KMS-11 (cell line): ENCODE measurements at regions not wholly inside any gene's neighbourhood (a gene's known extent, or its start where the extent isn't known, plus 50 kb on each side); places are given as distances from the start of the nearest gene placed in this dataset.

Source experiments
- H2AFZ ChIP-seq: fragments of 200-600 bp; sonication (generic); 2 replicates; pipeline ENCODE4 v1.6.1; 2016; ENCODE audit warnings: antibody characterized with exemption, mixed run types, low read depth
- H3K27ac ChIP-seq: fragments of 200-600 bp; sonication (generic); 2 replicates; pipeline ENCODE4 v1.6.1; 2016; ENCODE audit warnings: mild to moderate bottlenecking, mixed run types
- H3K27me3 ChIP-seq: fragments of 200-600 bp; sonication (generic); 2 replicates; pipeline ENCODE4 v1.6.1; 2017; ENCODE audit warnings: mild to moderate bottlenecking, low read depth, mixed run types, moderate library complexity; ENCODE audit not compliant: insufficient read depth
- H3K36me3 ChIP-seq: fragments of 200-600 bp; sonication (generic); 2 replicates; pipeline ENCODE4 v1.6.1; 2017; ENCODE audit warnings: mild to moderate bottlenecking, mixed run types; ENCODE audit not compliant: insufficient read depth
- H3K4me1 ChIP-seq: fragments of 200-600 bp; sonication (generic); 2 replicates; pipeline ENCODE4 v1.6.1; 2016; ENCODE audit warnings: mild to moderate bottlenecking, low read depth, mixed run types; ENCODE audit not compliant: poor library complexity, severe bottlenecking
- H3K4me2 ChIP-seq: fragments of 200-600 bp; sonication (generic); 2 replicates; pipeline ENCODE4 v1.7.0; 2016; ENCODE audit warnings: mild to moderate bottlenecking, mixed run types
- H3K4me3 ChIP-seq: fragments of 200-600 bp; sonication (generic); IDR thresholded peaks from 2 replicates; pipeline ENCODE4 v1.6.1; 2017; ENCODE audit warnings: low read depth, low read length, mixed read lengths; ENCODE audit not compliant: insufficient read depth
- H3K79me2 ChIP-seq: fragments of 200-600 bp; sonication (generic); 2 replicates; pipeline ENCODE4 v1.6.1; 2016; ENCODE audit warnings: low read depth, mixed run types; ENCODE audit not compliant: insufficient read depth
- H3K9ac ChIP-seq: fragments of 200-600 bp; sonication (generic); 2 replicates; pipeline ENCODE4 v1.6.1; 2016; ENCODE audit warnings: mild to moderate bottlenecking, mixed run types
- H4K20me1 ChIP-seq: fragments of 200-600 bp; sonication (generic); 2 replicates; pipeline ENCODE4 v1.6.1; 2016; ENCODE audit warnings: mild to moderate bottlenecking, mixed run types; ENCODE audit not compliant: insufficient read depth
- TF ChIP-seq, protein P1 (sequence below): fragments of 200-600 bp; sonication (generic); conservative IDR thresholded peaks from 2 replicates; pipeline ENCODE4 v1.6.1; 2017; ENCODE audit warnings: low read depth, mild to moderate bottlenecking, antibody characterized with exemption, low read length, moderate library complexity, mixed read lengths

DNA sequence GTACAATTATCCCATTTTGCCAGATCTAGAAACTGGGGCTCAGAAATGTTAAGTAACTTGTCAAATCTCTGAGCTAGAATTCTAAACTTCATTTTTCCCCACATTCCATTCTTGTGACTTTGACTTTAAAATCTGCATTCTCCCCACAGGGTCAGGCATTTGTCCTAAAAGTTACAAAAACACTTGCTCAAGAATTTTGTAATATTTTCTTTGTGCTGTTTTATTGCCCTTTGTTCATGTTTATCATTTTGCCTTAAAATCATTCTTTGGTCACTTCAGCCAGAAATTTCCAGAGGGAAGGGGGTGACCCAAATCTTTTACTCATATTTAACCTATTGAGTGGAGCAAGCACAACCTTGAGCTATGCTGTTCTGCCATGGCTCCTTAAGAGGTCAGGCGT lies 120.1 kb upstream of the CCL21 start:
- H2AFZ ChIP-seq = no peak overlapping the region
- H3K4me1 ChIP-seq = no peaks in the 10 kb centered on the region
- no peak overlapping the region for H3K4me2 ChIP-seq
- H3K27me3 ChIP-seq = no peaks in the 10 kb centered on the region
- no peaks in the 10 kb centered on the region for H3K79me2 ChIP-seq
- H3K36me3 ChIP-seq = no peaks in the 10 kb centered on the region
- H3K27ac ChIP-seq = no peak overlapping the region
- no peaks in the 10 kb centered on the region for H4K20me1 ChIP-seq
- H3K4me3 ChIP-seq = no peak overlapping the region
- TF ChIP-seq, protein P1, sequence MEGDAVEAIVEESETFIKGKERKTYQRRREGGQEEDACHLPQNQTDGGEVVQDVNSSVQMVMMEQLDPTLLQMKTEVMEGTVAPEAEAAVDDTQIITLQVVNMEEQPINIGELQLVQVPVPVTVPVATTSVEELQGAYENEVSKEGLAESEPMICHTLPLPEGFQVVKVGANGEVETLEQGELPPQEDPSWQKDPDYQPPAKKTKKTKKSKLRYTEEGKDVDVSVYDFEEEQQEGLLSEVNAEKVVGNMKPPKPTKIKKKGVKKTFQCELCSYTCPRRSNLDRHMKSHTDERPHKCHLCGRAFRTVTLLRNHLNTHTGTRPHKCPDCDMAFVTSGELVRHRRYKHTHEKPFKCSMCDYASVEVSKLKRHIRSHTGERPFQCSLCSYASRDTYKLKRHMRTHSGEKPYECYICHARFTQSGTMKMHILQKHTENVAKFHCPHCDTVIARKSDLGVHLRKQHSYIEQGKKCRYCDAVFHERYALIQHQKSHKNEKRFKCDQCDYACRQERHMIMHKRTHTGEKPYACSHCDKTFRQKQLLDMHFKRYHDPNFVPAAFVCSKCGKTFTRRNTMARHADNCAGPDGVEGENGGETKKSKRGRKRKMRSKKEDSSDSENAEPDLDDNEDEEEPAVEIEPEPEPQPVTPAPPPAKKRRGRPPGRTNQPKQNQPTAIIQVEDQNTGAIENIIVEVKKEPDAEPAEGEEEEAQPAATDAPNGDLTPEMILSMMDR = no peak
- H3K9ac ChIP-seq = no peak overlapping the region

DNA sequence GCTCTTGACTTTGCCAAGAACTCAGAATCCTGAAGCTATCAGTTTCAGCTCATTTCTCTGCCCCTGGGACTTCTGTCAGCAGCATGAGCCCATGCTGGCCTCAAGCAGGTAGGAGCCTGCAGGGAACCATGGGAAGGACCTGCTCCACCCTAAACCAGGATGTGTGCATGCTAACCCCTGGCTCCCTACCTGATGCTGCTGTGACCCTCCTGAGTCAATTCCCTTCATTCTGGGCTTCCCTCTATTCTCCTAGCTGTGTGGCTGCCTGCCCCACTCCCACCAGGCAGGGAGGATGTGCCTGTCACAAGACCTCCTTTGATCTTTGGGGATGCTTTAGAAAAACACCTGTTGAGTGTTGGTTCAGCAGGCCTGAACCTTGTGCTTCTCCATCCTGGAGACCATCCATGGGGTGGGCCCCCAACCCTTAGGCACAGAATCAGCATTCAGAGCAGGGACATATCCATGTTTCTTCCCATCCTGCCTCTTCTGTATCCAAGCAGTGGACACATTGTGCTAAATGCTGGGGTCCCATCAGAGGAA lies 117.1 kb upstream of the CCL21 start:
- Histone ChIP-seq H3K4me3 (no peak overlapping the region), H3K4me2 (no peak overlapping the region), H2AFZ (no peak overlapping the region), H3K4me1 (no peaks in the 10 kb centered on the region), H4K20me1 (no peaks in the 10 kb centered on the region), H3K27me3 (no peaks in the 10 kb centered on the region), H3K27ac (no peak overlapping the region), H3K9ac (no peak overlapping the region), H3K36me3 (no peaks in the 10 kb centered on the region), H3K79me2 (no peaks in the 10 kb centered on the region)
- TF ChIP-seq, protein P1 = no peak

DNA sequence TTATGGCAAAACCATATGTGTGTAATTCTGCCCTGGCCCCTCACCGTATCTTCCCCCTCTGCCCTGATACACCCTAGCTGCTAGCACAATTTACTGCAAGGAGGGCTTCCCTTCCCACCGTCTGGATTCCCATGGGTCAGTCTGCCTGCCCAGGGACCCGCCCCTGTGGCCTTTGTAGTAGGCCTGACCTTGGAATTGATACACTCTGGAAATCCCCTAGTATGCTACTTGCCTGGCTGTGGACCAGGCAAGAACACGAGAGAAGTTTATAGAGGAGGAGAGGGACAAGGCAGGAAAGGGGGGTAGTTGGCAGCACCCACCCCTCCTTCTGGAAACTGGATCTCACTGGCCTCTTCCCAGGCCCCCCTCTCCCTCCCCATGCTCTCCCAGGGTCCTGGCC lies 115.8 kb upstream of the CCL21 start:
- H3K4me1 ChIP-seq = no peaks in the 10 kb centered on the region
- no peaks in the 10 kb centered on the region for H3K27me3 ChIP-seq
- H3K4me2 ChIP-seq = no peak overlapping the region
- H3K36me3 ChIP-seq = no peaks in the 10 kb centered on the region
- no peak overlapping the region for H3K9ac ChIP-seq
- H4K20me1 ChIP-seq = no peaks in the 10 kb centered on the region
- H3K79me2 ChIP-seq = no peaks in the 10 kb centered on the region
- H3K27ac ChIP-seq = no peak overlapping the region
- TF ChIP-seq, protein P1 = no peak
- no peak overlapping the region for H3K4me3 ChIP-seq
- H2AFZ ChIP-seq = no peak overlapping the region

DNA sequence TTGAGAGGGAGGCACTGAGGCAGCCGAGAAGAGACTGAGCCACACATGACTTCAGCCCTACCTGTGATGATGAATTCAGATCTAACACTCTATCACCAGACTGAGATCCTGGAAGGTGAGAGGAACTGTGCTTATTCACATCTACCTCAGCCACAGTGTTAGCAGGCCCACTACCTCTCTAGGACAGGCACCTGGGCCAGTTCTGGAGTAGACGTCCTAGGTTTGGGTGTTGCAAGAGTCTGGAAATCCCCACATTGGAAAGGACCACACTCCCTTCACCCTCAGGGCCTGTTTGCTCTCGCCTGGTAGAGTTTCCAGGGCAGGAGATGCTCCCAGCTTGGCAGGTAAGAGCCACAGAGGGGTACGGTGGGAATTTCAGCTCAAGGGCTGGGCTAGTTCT lies 113.8 kb upstream of the CCL21 start:
- Histone ChIP-seq H3K9ac (no peak overlapping the region), H3K4me1 (no peaks in the 10 kb centered on the region), H3K27ac (no peak overlapping the region), H3K4me2 (no peak overlapping the region), H3K79me2 (no peaks in the 10 kb centered on the region), H3K4me3 (no peak overlapping the region), H4K20me1 (no peaks in the 10 kb centered on the region), H2AFZ (no peak overlapping the region), H3K36me3 (no peaks in the 10 kb centered on the region), H3K27me3 (no peaks in the 10 kb centered on the region)
- TF ChIP-seq, protein P1 = no peak
